Breast epithelium (tissue), 3 donors: ENCODE measurements at regions not wholly inside any gene's neighbourhood (a gene's known extent, or its start where the extent isn't known, plus 50 kb on each side); places are given as distances from the start of the nearest gene placed in this dataset.

Experiments used
- POLR2A ChIP-seq: fragments of 450-650 bp; IDR thresholded peaks from one replicate; pipeline ENCODE4 v1.6.1; 2016; ENCODE audit warnings: antibody characterized with exemption, mild to moderate bottlenecking, moderate library complexity
- POLR2AphosphoS5 ChIP-seq, 3 donors: sonication (generic); formaldehyde crosslinking; IDR thresholded peaks; one replicate each; pipeline ENCODE4 v1.6.1; 2017; ENCODE audit warnings: antibody characterized with exemption in 3 of 3
- TF ChIP-seq, protein P1 (sequence below), 3 donors: fragments of 450-650 bp; IDR thresholded peaks; one replicate each; pipeline ENCODE4 v1.5.1; 2016 to 2017; ENCODE audit warnings: antibody characterized with exemption in 3 of 3, mild to moderate bottlenecking in 3 of 3, moderate library complexity in 3 of 3

DNA sequence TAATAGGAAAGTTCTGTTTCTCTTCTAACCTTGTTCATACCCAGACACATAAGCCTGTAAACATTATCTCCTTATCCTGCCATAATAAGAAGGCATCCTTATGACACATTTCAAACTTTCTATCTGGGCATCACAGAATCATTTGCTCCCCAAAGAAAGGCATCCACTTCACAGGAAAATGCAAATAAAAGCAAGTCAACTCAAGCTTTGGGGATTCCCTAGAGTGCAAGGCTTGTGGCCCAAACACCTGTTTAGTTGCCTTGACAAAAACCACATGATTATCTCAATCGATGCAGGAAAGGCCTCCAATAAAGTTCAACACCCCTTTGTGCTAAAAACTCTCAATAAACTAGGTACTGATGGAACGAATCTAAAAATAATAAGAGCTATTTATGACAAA, 195.7 kb upstream of the GALNT5 start:
- TF ChIP-seq, protein P1, sequence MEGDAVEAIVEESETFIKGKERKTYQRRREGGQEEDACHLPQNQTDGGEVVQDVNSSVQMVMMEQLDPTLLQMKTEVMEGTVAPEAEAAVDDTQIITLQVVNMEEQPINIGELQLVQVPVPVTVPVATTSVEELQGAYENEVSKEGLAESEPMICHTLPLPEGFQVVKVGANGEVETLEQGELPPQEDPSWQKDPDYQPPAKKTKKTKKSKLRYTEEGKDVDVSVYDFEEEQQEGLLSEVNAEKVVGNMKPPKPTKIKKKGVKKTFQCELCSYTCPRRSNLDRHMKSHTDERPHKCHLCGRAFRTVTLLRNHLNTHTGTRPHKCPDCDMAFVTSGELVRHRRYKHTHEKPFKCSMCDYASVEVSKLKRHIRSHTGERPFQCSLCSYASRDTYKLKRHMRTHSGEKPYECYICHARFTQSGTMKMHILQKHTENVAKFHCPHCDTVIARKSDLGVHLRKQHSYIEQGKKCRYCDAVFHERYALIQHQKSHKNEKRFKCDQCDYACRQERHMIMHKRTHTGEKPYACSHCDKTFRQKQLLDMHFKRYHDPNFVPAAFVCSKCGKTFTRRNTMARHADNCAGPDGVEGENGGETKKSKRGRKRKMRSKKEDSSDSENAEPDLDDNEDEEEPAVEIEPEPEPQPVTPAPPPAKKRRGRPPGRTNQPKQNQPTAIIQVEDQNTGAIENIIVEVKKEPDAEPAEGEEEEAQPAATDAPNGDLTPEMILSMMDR (IDR thresholded peaks at IDR 0.05): no peak
- no peak for TF ChIP-seq POLR2A
- no peak for TF ChIP-seq POLR2AphosphoS5 (IDR thresholded peaks at IDR 0.05)
